GM18517 (cell line): ENCODE measurements at regions not wholly inside any gene's neighbourhood (a gene's known extent, or its start where the extent isn't known, plus 50 kb on each side); places are given as distances from the start of the nearest gene placed in this dataset.

Experiments
- ATAC-seq: cut with Tn5 transposase; IDR thresholded peaks from one replicate; pipeline ENCODE4 v1.9.1; 2021; ENCODE audit warnings: mild to moderate bottlenecking, moderate library complexity; ENCODE audit not compliant: unreplicated experiment

DNA sequence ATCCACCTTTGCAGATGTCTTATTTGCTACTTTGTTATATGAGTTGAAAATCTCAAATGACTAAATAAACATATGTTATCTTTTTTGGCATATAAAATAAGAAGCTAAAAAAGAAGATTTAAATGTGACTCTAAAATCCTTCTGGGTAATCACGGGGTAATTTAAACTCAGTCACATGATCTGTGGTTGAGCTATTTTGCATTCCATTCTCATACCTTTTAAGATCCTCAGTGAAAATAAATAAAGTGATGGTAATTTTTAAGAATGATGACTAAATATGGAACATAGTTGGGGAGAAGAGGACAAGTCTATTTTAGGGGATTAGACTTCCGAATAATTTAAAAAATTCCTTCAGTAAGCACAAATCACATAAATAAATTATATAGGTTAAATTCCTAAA lies 1076.8 kb downstream of the TUSC7 start:
- no peak for ATAC-seq

GRCh38 chr3:117788061-117788460 lies 1078.5 kb downstream of the TUSC7 start:
- ATAC-seq = no peak

GRCh38 chr3:117788506-117788905 lies 1078.9 kb downstream of the TUSC7 start:
- no peak for ATAC-seq

- no peak for ATAC-seq
Measured at GRCh38 chr3:117790235-117790987, 1080.8 kb downstream of the TUSC7 start.

- no peak for ATAC-seq
Measured at GRCh38 chr3:117793622-117794265, 1084.2 kb downstream of the TUSC7 start.

- no peak for ATAC-seq
Measured at GRCh38 chr3:117798221-117798620, 1088.6 kb downstream of the TUSC7 start.

GRCh38 chr3:117798687-117799386 lies 1089.3 kb downstream of the TUSC7 start:
- ATAC-seq = no peak

DNA sequence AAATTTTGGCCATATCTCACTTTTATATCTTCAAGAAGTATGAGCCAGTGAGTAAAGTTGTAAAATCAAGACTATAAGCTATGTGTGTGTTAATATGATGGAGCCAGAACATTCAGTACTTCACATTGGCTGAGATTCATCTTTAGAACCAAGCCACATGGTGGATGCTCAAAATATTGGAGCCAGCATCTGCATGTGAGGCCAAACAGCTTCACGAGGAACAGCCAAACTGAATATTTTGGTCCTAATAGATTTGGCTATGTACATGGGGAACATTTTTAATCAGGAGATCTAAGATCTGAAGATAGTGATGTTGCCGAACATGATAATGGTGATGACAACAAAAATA lies 1089.8 kb downstream of the TUSC7 start:
- no peak for ATAC-seq

DNA sequence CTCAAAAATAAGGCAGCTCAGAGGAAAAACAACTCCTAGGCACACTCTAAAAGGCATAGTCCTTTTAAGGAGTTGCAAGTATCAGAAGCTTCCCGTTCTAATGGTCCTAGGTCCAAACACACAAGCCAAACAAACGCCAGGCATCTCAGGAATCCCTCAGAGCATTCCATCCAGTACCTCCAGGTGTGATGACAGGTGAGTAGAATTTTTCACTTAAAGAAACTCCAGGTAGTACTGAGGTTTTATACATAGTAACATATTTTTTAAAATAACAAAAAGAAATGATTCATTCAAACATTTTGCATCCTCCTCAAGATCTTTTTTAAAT lies 1092.3 kb downstream of the TUSC7 start:
- ATAC-seq = no peak

DNA sequence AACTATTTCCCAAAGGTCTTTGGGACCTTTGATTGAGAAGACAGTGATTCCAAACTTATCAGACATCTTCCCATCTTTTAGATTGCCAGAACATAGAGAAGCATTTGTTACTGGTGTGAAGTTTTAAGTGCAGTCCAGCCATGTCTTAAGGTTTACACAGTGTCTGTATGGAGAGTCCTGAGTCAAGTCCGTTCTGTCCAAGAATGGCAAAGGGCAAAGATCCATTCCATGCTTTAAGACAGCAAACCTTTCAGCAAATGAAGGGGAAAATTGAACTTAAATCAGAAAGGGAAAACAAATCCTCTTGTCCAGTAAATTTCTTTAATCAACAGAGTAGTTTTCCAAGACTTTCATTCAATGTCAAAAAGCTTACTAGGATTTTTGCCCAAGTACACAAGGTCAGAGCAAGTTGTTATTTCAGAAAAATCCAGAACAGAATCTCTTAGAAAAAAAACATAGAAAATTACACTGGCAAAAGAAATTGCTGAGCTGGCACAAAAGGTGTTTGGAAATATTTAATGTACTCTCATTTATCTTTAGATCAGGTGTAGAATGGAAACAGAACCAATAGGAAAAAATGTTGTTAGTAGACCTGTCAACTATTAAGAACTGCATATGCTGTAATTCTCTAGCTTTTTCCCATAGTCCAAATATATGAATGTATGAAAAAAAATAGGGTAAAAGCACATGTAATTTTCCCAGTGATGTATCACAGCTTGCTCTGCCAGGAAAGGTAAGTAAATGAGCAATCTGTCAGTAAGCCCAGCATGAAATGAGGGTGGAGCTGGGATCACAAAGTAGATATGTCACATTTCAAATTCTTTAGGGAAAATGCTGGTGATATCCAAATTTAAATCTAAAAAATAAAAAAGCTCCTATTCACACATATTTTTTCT lies 1099.9 kb downstream of the TUSC7 start:
- ATAC-seq = no peak

DNA sequence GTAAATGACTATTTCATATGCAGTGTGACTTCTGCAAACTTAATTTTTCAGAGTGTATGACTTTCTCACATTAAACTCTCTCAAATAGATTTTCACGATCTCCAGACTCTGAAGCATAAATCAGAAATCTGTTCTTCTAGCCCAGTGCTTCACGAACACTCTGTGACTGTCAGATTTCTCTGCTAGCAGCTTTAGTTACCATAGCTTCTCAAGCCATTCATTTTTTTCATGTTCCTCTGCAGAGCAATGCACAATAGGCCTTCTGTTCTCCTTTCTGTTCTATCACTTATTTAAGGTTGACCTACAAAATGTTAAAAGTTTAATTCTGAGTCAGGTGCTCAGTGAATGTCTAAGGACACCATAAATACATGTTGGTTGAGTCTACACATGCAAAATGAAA lies 1102.2 kb downstream of the TUSC7 start:
- ATAC-seq = no peak

DNA sequence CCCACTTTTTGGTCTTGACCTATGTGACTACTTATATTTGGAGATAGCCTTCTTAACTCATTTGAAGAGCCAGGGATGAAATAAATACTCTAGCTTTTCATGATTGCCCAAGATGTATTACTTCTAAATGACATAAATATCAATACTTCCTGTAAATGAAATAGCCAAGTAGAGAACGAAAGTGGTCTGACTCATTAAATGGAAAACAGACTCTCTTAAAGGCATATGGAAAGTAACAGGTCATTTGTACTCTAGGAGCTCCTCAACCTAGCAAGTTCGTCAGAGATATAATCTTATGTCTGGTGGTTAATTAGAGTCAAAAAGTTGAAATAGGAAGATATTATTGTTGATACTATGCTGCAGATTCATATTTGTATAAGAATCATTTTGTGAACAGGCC lies 1105.4 kb downstream of the TUSC7 start:
- ATAC-seq = no peak

DNA sequence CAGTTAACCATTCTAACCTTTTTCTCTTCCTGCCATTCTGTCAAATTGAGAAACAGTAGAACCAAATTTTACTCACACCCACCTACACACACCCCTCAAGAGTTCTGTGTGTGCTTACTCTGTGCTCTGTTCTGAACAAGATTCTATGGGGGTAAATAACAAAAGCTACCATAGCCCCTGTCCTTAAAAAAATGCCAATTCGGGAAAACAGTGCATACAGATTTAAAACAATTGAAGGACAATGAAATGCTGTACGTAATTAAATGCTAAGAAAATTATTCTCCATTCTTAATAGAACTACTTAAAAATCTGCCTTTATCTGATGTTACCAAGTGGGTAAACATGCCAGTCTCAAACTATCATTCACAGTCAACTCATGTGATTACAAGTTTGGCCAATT lies 1107.5 kb downstream of the TUSC7 start:
- no peak for ATAC-seq

- no peak for ATAC-seq
Measured at GRCh38 chr3:117818592-117818991, 1109.0 kb downstream of the TUSC7 start.

DNA sequence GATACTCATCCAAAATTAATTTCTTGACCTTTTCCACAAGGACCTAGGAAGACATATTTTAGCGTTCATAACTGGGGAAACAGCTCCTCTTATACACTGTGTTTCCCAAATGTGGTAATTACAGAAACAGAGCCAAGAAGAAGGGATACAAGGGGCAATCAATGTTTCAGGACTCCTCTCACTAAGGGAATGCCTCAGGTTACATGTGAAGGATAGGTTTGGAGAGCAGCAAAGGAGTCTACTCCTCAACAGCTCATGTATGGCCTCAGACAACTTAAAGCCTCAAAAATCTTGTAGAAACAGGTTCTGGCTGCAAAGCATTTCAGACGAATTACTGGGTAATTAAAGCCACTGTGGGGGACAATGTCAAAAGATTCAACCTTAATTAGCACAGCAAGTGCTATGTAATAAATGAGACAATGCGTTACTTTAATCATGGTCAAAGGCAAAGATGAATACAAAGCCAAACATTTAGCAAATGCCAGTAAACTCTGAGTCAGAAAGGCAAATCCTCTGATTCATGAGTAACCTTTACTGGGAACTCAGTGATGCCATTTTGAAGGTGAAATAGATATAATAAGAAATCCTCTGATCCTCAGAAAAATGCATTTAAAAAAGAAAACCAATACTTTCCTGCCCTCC lies 1111.2 kb downstream of the TUSC7 start:
- ATAC-seq = no peak

DNA sequence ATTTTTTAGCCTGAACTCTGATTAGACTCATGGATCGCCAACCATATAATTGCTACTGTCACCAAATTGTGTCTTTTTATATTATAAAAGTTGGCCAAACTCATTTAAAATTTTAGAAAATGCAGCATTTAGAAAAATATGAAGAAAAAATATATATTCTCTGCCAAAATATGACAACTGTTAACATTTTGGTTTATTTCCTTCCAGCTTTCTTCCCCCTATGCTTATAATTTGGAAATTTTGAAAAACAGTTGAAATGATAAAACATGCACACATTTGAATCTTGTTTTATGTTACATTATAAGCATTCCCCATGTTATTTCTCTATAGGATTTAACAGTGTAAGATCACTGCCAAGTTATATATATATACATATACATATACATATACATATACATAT lies 1112.8 kb downstream of the TUSC7 start:
- no peak for ATAC-seq

- no peak for ATAC-seq
Measured at GRCh38 chr3:117836296-117836695, 1126.7 kb downstream of the TUSC7 start.

DNA sequence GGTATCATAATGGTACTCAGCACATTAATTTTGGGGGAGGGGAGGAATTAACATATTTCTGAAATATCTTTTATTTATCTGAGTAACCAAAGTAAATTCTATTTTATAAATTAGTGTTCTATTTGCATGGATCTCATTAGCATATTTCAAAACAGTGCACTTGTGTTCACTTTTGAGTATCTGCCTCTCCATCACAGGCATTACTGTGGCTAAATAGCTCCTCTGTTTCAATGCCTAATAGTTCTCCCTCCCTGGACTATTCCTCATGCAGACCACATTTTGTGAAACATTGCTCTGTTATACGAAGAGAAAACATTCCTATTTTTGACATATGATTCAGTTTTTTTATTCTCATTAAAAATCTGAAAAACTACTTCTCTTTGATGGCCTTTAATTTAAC lies 1127.8 kb downstream of the TUSC7 start:
- no peak for ATAC-seq

DNA sequence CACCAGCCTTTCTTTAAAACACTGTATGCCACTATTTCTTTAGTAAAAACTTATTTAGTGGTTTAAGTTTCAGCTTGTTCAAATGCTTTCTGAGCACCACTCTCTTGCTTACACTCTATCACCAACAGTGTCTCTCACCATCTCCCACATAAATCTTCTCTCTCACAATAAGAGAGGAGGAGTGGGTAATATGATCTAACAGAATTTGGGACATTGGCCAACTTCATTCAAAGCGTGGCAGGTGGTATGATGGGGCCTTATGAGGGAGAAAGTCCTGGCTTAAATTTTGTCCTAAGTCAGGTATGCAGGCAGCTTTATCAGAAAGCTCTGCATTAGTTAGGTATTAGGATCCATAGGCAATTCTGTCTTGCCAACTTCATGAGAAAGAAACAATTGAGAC lies 1132.5 kb downstream of the TUSC7 start:
- no peak for ATAC-seq

DNA sequence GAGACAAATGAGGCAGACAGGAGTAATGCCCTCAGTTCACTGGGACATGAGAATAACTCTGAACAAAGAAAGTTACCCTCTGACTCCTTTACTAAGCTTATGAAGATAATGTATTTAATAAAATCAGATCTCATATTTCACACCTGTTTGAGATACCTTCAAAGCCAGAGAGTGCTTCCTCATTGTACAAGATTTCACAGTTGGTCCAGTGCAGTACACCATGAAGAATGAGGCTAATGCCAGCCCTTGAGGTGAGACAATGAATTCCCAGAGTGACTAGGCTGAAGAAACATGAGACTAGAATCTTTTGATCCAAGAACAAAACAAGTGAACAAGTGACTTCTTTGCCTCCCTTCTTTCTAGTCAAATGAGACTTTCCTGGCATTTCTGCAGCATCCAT lies 1133.8 kb downstream of the TUSC7 start:
- ATAC-seq = no peak

GRCh38 chr3:117844676-117845075 lies 1135.1 kb downstream of the TUSC7 start:
- ATAC-seq = no peak
